H9 (cell line): ENCODE measurements at regions not wholly inside any gene's neighbourhood (a gene's known extent, or its start where the extent isn't known, plus 50 kb on each side); places are given as distances from the start of the nearest gene placed in this dataset.

Experiments
- DNase-seq: peaks from one replicate; pipeline ENCODE4 v3.0.0-alpha.2; 2017
- H2AFZ ChIP-seq: one replicate; pipeline ENCODE4 v1.6.1; 2013; ENCODE audit warnings: mild to moderate bottlenecking, low read length, control low read depth, moderate library complexity
- H2AK5ac ChIP-seq: 2 replicates; pipeline ENCODE4 v1.6.1; 2013; ENCODE audit warnings: low read length, control low read depth, mixed read lengths; ENCODE audit not compliant: insufficient read length
- H2BK120ac ChIP-seq: one replicate; pipeline ENCODE4 v1.6.1; 2013; ENCODE audit warnings: low read depth, mild to moderate bottlenecking, low read length, control low read depth, inconsistent platforms; ENCODE audit not compliant: poor library complexity, severe bottlenecking
- H2BK12ac ChIP-seq: 2 replicates; pipeline ENCODE4 v1.6.1; 2013; ENCODE audit warnings: low read length, control low read depth, mixed read lengths, low read depth; ENCODE audit not compliant: insufficient read length
- H2BK15ac ChIP-seq: 2 replicates; pipeline ENCODE4 v1.6.1; 2013; ENCODE audit warnings: low read depth, low read length, control low read depth
- H2BK20ac ChIP-seq: one replicate; pipeline ENCODE4 v1.6.1; 2013; ENCODE audit warnings: low read depth, mild to moderate bottlenecking, low read length, control low read depth, inconsistent platforms; ENCODE audit not compliant: poor library complexity, severe bottlenecking
- H2BK5ac ChIP-seq: 2 replicates; pipeline ENCODE4 v1.6.1; 2013; ENCODE audit warnings: low read length, control low read depth, mixed read lengths; ENCODE audit not compliant: insufficient read length
- H3K14ac ChIP-seq: 2 replicates; pipeline ENCODE4 v1.6.1; 2013; ENCODE audit warnings: low read length, control low read depth; ENCODE audit not compliant: insufficient read depth
- H3K18ac ChIP-seq: 2 replicates; pipeline ENCODE4 v1.6.1; 2013; ENCODE audit warnings: low read depth, mild to moderate bottlenecking, mixed read lengths, low read length, control low read depth; ENCODE audit not compliant: insufficient read length
- H3K23ac ChIP-seq: 2 replicates; pipeline ENCODE4 v1.6.1; 2013; ENCODE audit warnings: low read length, control low read depth, mixed read lengths, low read depth; ENCODE audit not compliant: insufficient read length
- H3K23me2 ChIP-seq: 2 replicates; pipeline ENCODE4 v1.6.1; 2013; ENCODE audit warnings: low read depth, mild to moderate bottlenecking, mixed read lengths, low read length, control low read depth; ENCODE audit not compliant: insufficient read length, poor library complexity, severe bottlenecking
- H3K27ac ChIP-seq: 2 replicates; pipeline ENCODE4 v1.5.1; 2013; ENCODE audit warnings: low read length, control low read depth, mixed read lengths, low read depth; ENCODE audit not compliant: insufficient read length
- H3K27me3 ChIP-seq: 2 replicates; pipeline ENCODE4 v1.6.1; 2013; ENCODE audit warnings: low read length, control low read depth, inconsistent platforms; ENCODE audit not compliant: insufficient read depth
- H3K4ac ChIP-seq: 2 replicates; pipeline ENCODE4 v1.6.1; 2013; ENCODE audit warnings: low read depth, mild to moderate bottlenecking, control low read depth, inconsistent platforms, low read length, moderate library complexity
- H3K4me1 ChIP-seq: 2 replicates; pipeline ENCODE4 v1.6.1; 2013; ENCODE audit warnings: low read length, control low read depth, inconsistent platforms; ENCODE audit not compliant: insufficient read depth
- H3K4me2 ChIP-seq: 2 replicates; pipeline ENCODE4 v1.6.1; 2013; ENCODE audit warnings: low read length, control low read depth, mixed read lengths; ENCODE audit not compliant: insufficient read length, insufficient read depth
- H3K56ac ChIP-seq: 2 replicates; pipeline ENCODE4 v1.6.1; 2013; ENCODE audit warnings: low read depth, mild to moderate bottlenecking, mixed read lengths, low read length, control low read depth; ENCODE audit not compliant: insufficient read length
- H3K79me1 ChIP-seq: 2 replicates; pipeline ENCODE4 v1.6.1; 2013; ENCODE audit warnings: low read depth, mild to moderate bottlenecking, moderate library complexity, low read length, control low read depth, inconsistent platforms; ENCODE audit not compliant: insufficient read depth, poor library complexity, severe bottlenecking
- H3K79me2 ChIP-seq: 2 replicates; pipeline ENCODE4 v1.6.1; 2013; ENCODE audit warnings: low read length, control low read depth, inconsistent platforms; ENCODE audit not compliant: insufficient read depth
- H3K9ac ChIP-seq: 2 replicates; pipeline ENCODE4 v1.6.1; 2013; ENCODE audit warnings: low read length, control low read depth, mixed read lengths; ENCODE audit not compliant: insufficient read length; ENCODE audit errors: extremely low read depth
- H3K9me3 ChIP-seq: one replicate; pipeline ENCODE4 v1.6.1; 2013; ENCODE audit warnings: low read depth, low read length, inconsistent platforms; ENCODE audit not compliant: control insufficient read depth
- H3T11ph ChIP-seq: one replicate; pipeline ENCODE4 v1.6.1; 2013; ENCODE audit warnings: mild to moderate bottlenecking, low read length, control low read depth, inconsistent platforms
- H4K20me1 ChIP-seq: one replicate; pipeline ENCODE4 v1.6.1; 2013; ENCODE audit not compliant: control insufficient read depth, insufficient read length, insufficient read depth
- H4K5ac ChIP-seq: 2 replicates; pipeline ENCODE4 v1.6.1; 2013; ENCODE audit warnings: low read depth, mild to moderate bottlenecking, mixed read lengths, low read length, control low read depth; ENCODE audit not compliant: insufficient read length
- H4K8ac ChIP-seq: replicated peaks from 2 replicates; pipeline ENCODE4 v1.6.1; 2013; ENCODE audit warnings: low read length, control low read depth, mixed read lengths, low read depth; ENCODE audit not compliant: insufficient read length
- H4K91ac ChIP-seq: 2 replicates; pipeline ENCODE4 v1.6.1; 2013; ENCODE audit warnings: low read depth, mild to moderate bottlenecking, moderate library complexity, mixed read lengths, low read length, control low read depth; ENCODE audit not compliant: insufficient read length
- H3K27ac Mint-ChIP-seq, 3 experiments: 2 replicates in 2 of 3; 3 replicates in 1 of 3; pipeline ENCODE4 v1.8.0; 2020 to 2021; ENCODE audit warnings: mixed read lengths in 3 of 3, mild to moderate bottlenecking in 1 of 3, moderate library complexity in 1 of 3
- H3K27me3 Mint-ChIP-seq: 2 replicates; pipeline ENCODE4 v1.8.0; 2021; ENCODE audit warnings: low read depth, mild to moderate bottlenecking, moderate library complexity, mixed read lengths
- H3K36me3 Mint-ChIP-seq, 3 experiments: 2 replicates in 2 of 3; 3 replicates in 1 of 3; pipeline ENCODE4 v1.8.0; 2020 to 2021; ENCODE audit warnings: low read depth in 3 of 3, mixed read lengths in 3 of 3; ENCODE audit not compliant: insufficient read depth in 1 of 3
- H3K4me1 Mint-ChIP-seq, 2 experiments: 2 replicates each; pipeline ENCODE4 v1.8.0; 2020; ENCODE audit warnings: mixed read lengths in 2 of 2
- H3K4me3 Mint-ChIP-seq, 2 experiments: 2 replicates in 1 of 2; 3 replicates in 1 of 2; pipeline ENCODE4 v1.8.0; 2020 to 2021; ENCODE audit warnings: mild to moderate bottlenecking in 2 of 2, mixed read lengths in 2 of 2, moderate library complexity in 1 of 2
- H3K9me3 Mint-ChIP-seq, 2 experiments: 2 replicates in 1 of 2; 3 replicates in 1 of 2; pipeline ENCODE4 v1.8.0; 2020; ENCODE audit warnings: mild to moderate bottlenecking in 2 of 2, mixed read lengths in 2 of 2, moderate library complexity in 1 of 2
- CTCF ChIP-seq: fragments of 200-600 bp; sonication (generic); conservative IDR thresholded peaks from 3 replicates; pipeline ENCODE4 v1.8.0; 2021; ENCODE audit warnings: antibody characterized with exemption, mild to moderate bottlenecking
- WGBS: extraction: QIAGEN DNeasy Blood & Tissue Kit; methylation state at CpG from one replicate; pipeline ENCODE4 v1.1.7; 2013; ENCODE audit warnings: missing lambda C conversion rate, low lambda C conversion rate, mixed read lengths; ENCODE audit not compliant: insufficient read length; ENCODE audit errors: extremely low coverage; 5-methylcytosine and 5-hydroxymethylcytosine counted together

- no peaks in the 10 kb centered on the region for H3K23me2 ChIP-seq
- H2BK5ac ChIP-seq = no peak overlapping the region
- H3K9ac ChIP-seq = no peak overlapping the region
- H2BK120ac ChIP-seq = no peak overlapping the region
- no peak overlapping the region for H2AFZ ChIP-seq
- TF ChIP-seq CTCF = no peak
- H3K27me3 Mint-ChIP-seq = peaks cover 3% of the 10 kb centered on the region
- no peak overlapping the region for H3T11ph ChIP-seq
- WGBS = no CpG with 5 or more reads among the region's 8 CpGs
- H3K9me3 ChIP-seq = no peaks in the 10 kb centered on the region
- no peak overlapping the region for H3K4me2 ChIP-seq
- no peaks in the 10 kb centered on the region for H3K79me2 ChIP-seq
- H3K36me3 Mint-ChIP-seq = no peaks in the 10 kb centered on the region
- H3K18ac ChIP-seq = no peak overlapping the region
- no peak overlapping the region for H2BK15ac ChIP-seq
- peaks cover 11% of the 10 kb centered on the region; the same call in 1 of the 2 replicates for H3K4me1 ChIP-seq
- H4K8ac ChIP-seq = no peak overlapping the region
- no peaks in the 10 kb centered on the region; a peak in 1 of 5 replicates for H3K9me3 Mint-ChIP-seq
- no peak overlapping the region for H3K27ac ChIP-seq
- H3K4me3 Mint-ChIP-seq = no peak overlapping the region
- H3K14ac ChIP-seq = no peak overlapping the region
- H3K27ac Mint-ChIP-seq = peak overlapping the region in 1 of 3 experiments; percentile 73; a peak in 2 of 7 replicates
- no peaks in the 10 kb centered on the region for H3K79me1 ChIP-seq
- H3K4ac ChIP-seq = no peak overlapping the region
- no peak overlapping the region for H3K23ac ChIP-seq
- H4K20me1 ChIP-seq = no peaks in the 10 kb centered on the region
- no peak overlapping the region for H4K91ac ChIP-seq
- no peak overlapping the region for H3K56ac ChIP-seq
- peaks cover 67 to 71% of the 10 kb centered on the region in 2 experiments for H3K4me1 Mint-ChIP-seq
- no peak overlapping the region for H4K5ac ChIP-seq
- DNase-seq = no peak
- H2BK20ac ChIP-seq = no peak overlapping the region
- H2AK5ac ChIP-seq = no peak overlapping the region
- H3K27me3 ChIP-seq = no peaks in the 10 kb centered on the region
- no peak overlapping the region for H2BK12ac ChIP-seq
Observed at GRCh38 chr6:90440586-90441283, 144.1 kb upstream of the BACH2 start.
